Neuronal stem cell (in vitro differentiated cells): ENCODE measurements at regions not wholly inside any gene's neighbourhood (a gene's known extent, or its start where the extent isn't known, plus 50 kb on each side); places are given as distances from the start of the nearest gene placed in this dataset.
A peak's percentile ranks its signal among the peaks of the same experiment; 100 is the strongest.

Experiments used
- DNase-seq: peaks from one replicate; pipeline ENCODE4 v3.0.0-alpha.2; 2013; ENCODE audit warnings: low spot score
- H2AFZ ChIP-seq: one replicate; pipeline ENCODE4 v1.6.1; 2013; ENCODE audit warnings: mild to moderate bottlenecking, low read length, inconsistent platforms
- H2AK5ac ChIP-seq: 2 replicates; pipeline ENCODE4 v1.6.1; 2013; ENCODE audit warnings: low read depth, mild to moderate bottlenecking, inconsistent platforms, low read length, moderate library complexity, mixed read lengths
- H2BK120ac ChIP-seq: 2 replicates; pipeline ENCODE4 v1.6.1; 2013; ENCODE audit warnings: low read depth, mild to moderate bottlenecking, inconsistent platforms, low read length, moderate library complexity, mixed read lengths
- H2BK12ac ChIP-seq: one replicate; pipeline ENCODE4 v1.6.1; 2013; ENCODE audit warnings: low read length, inconsistent platforms
- H2BK15ac ChIP-seq: 2 replicates; pipeline ENCODE4 v1.6.1; 2013; ENCODE audit warnings: mild to moderate bottlenecking, low read length, inconsistent platforms, mixed read lengths
- H2BK5ac ChIP-seq: one replicate; pipeline ENCODE4 v1.6.1; 2013; ENCODE audit warnings: inconsistent platforms, mild to moderate bottlenecking, low read length, moderate library complexity
- H3K14ac ChIP-seq: one replicate; pipeline ENCODE4 v1.6.1; 2013; ENCODE audit warnings: low read length, inconsistent platforms
- H3K18ac ChIP-seq: 2 replicates; pipeline ENCODE4 v1.6.1; 2013; ENCODE audit warnings: low read length, inconsistent platforms
- H3K23ac ChIP-seq: 2 replicates; pipeline ENCODE4 v1.6.1; 2013; ENCODE audit warnings: low read depth, mild to moderate bottlenecking, mixed read lengths, low read length, inconsistent platforms; ENCODE audit not compliant: poor library complexity
- H3K27ac ChIP-seq: replicated peaks from 3 replicates; pipeline ENCODE4 v1.5.1; 2013; ENCODE audit warnings: low read length, inconsistent platforms
- H3K27me3 ChIP-seq, 3 experiments: 2 replicates each; pipeline ENCODE4 v1.6.1; 2013; ENCODE audit warnings: low read length in 3 of 3, mild to moderate bottlenecking in 2 of 3, inconsistent platforms in 1 of 3, low read depth in 1 of 3, mixed read lengths in 1 of 3, moderate library complexity in 1 of 3; ENCODE audit not compliant: control insufficient read depth in 3 of 3, insufficient read depth in 3 of 3
- H3K36me3 ChIP-seq, 2 donors: replicated peaks in 1 of 2; 2 replicates each; pipeline ENCODE4 v1.6.1; 2013; ENCODE audit warnings: low read length in 2 of 2; ENCODE audit not compliant: control insufficient read depth in 2 of 2, insufficient read depth in 2 of 2
- H3K4ac ChIP-seq: 2 replicates; pipeline ENCODE4 v1.6.1; 2013; ENCODE audit warnings: inconsistent platforms, mild to moderate bottlenecking, low read length, moderate library complexity
- H3K4me1 ChIP-seq, 2 donors: 1 replicate in 1 of 2; 2 replicates in 1 of 2; pipeline ENCODE4 v1.6.1; 2013; ENCODE audit warnings: low read length in 2 of 2, low read depth in 1 of 2; ENCODE audit not compliant: control insufficient read depth in 2 of 2, insufficient read depth in 1 of 2
- H3K4me2 ChIP-seq: one replicate; pipeline ENCODE4 v1.6.1; 2013; ENCODE audit warnings: mild to moderate bottlenecking, low read length, inconsistent platforms; ENCODE audit not compliant: insufficient read depth, poor library complexity, severe bottlenecking
- H3K4me3 ChIP-seq, 2 donors: 2 replicates each; pipeline ENCODE4 v1.5.1; 2013; ENCODE audit warnings: low read length in 2 of 2, mild to moderate bottlenecking in 2 of 2, inconsistent platforms in 1 of 2, moderate library complexity in 1 of 2
- H3K79me1 ChIP-seq: one replicate; pipeline ENCODE4 v1.6.1; 2013; ENCODE audit warnings: low read depth, mild to moderate bottlenecking, inconsistent platforms, low read length, moderate library complexity
- H3K9ac ChIP-seq: one replicate; pipeline ENCODE4 v1.6.1; 2013; ENCODE audit warnings: mild to moderate bottlenecking, low read depth, low read length, inconsistent platforms; ENCODE audit not compliant: poor library complexity
- H3K9me3 ChIP-seq, 2 donors: replicated peaks in 1 of 2; 2 replicates each; pipeline versions ENCODE3 to v1.6.1; 2013; ENCODE audit warnings: low read length in 2 of 2, mild to moderate bottlenecking in 2 of 2, inconsistent platforms in 1 of 2, low read depth in 1 of 2, mixed read lengths in 1 of 2, moderate library complexity in 1 of 2; ENCODE audit not compliant: control insufficient read depth in 2 of 2, insufficient read depth in 1 of 2
- H4K8ac ChIP-seq: one replicate; pipeline ENCODE4 v1.6.1; 2013; ENCODE audit warnings: low read depth, mild to moderate bottlenecking, inconsistent platforms, low read length, moderate library complexity
- H4K91ac ChIP-seq: one replicate; pipeline ENCODE4 v1.6.1; 2013; ENCODE audit warnings: low read length, low read depth, mild to moderate bottlenecking, inconsistent platforms; ENCODE audit not compliant: poor library complexity
- WGBS, 2 donors: extraction: QIAGEN DNeasy Blood & Tissue Kit; methylation state at CpG; one replicate each; pipeline ENCODE4 v1.1.7; 2013; ENCODE audit warnings: missing lambda C conversion rate in 2 of 2, mixed read lengths in 1 of 2; ENCODE audit not compliant: insufficient read length in 2 of 2, insufficient replicate concordance in 1 of 2; ENCODE audit errors: extremely low coverage in 2 of 2; 5-methylcytosine and 5-hydroxymethylcytosine counted together

- Histone ChIP-seq H3K4me2 (peak overlapping the region; percentile 45), H2AFZ (no peak overlapping the region), H3K23ac (no peak overlapping the region), H2BK5ac (no peak overlapping the region), H3K9ac (no peak overlapping the region), H2AK5ac (no peak overlapping the region), H3K36me3 (no peaks in the 10 kb centered on the region), H3K27me3 (peaks cover 0 to 10% (median 0%) of the 10 kb centered on the region in 3 experiments), H3K27ac (no peak overlapping the region), H3K4me1 (no peaks in the 10 kb centered on the region), H2BK12ac (no peak overlapping the region), H3K9me3 (no peaks in the 10 kb centered on the region), H3K18ac (no peak overlapping the region), H3K79me1 (no peaks in the 10 kb centered on the region), H3K4me3 (no peak overlapping the region), H4K91ac (no peak overlapping the region), H3K4ac (no peak overlapping the region), H3K14ac (no peak overlapping the region), H2BK120ac (no peak overlapping the region), H2BK15ac (no peak overlapping the region), H4K8ac (no peak overlapping the region)
- no peak for DNase-seq
- WGBS, 2 donors, result no CpG with 5 or more reads among the region's 16 CpGs
Measured at GRCh38 chr10:76631884-76632766, 1005.5 kb downstream of the KCNMA1 start.

GRCh38 chr10:76631036-76631670 is 1006.5 kb downstream of the KCNMA1 start:
- H3K27ac ChIP-seq, result no peak overlapping the region

DNA sequence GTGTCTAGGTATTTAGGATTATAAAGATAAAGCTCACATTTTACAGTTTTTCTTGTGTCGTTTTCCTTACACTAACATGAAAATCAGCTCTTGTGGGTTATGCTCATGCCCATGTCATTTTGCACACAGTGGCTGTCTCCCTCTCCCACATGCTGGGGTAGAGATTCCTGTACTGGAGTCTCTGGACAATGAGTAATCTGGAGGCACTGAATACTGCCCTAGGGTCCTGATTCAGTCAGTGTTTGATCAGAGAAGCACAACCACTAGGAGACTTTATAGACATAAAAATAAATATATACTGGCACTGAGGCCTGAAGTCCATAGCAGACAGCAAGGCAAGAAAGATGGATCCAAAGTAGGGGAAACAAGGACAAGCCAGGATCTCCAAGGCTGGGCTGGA is 1008.8 kb downstream of the KCNMA1 start:
- H2BK15ac ChIP-seq, result no peak overlapping the region
- H2AK5ac ChIP-seq, result no peak overlapping the region
- no peak overlapping the region for H4K8ac ChIP-seq
- no peak overlapping the region for H3K14ac ChIP-seq
- H4K91ac ChIP-seq, result no peak overlapping the region
- no CpG with 5 or more reads among the region's 1 CpG for WGBS, 2 donors
- H3K27ac ChIP-seq, result no peak overlapping the region
- H3K27me3 ChIP-seq, result peaks cover 0 to 10% (median 0%) of the 10 kb centered on the region in 3 experiments
- no peak overlapping the region for H3K4me3 ChIP-seq
- no peak overlapping the region for H2BK12ac ChIP-seq
- no peak overlapping the region for H2BK5ac ChIP-seq
- H3K4me1 ChIP-seq, result no peaks in the 10 kb centered on the region
- no peaks in the 10 kb centered on the region for H3K36me3 ChIP-seq
- H3K4ac ChIP-seq, result no peak overlapping the region
- H3K79me1 ChIP-seq, result no peaks in the 10 kb centered on the region
- no peak overlapping the region for H3K9ac ChIP-seq
- no peak overlapping the region for H3K23ac ChIP-seq
- no peak overlapping the region for H3K4me2 ChIP-seq
- H2AFZ ChIP-seq, result no peak overlapping the region
- H3K9me3 ChIP-seq, result no peaks in the 10 kb centered on the region
- H3K18ac ChIP-seq, result no peak overlapping the region
- no peak for DNase-seq
- H2BK120ac ChIP-seq, result no peak overlapping the region

More at GRCh38 chr10:76631036-76631670, 1006.5 kb downstream of the KCNMA1 start:
- Histone ChIP-seq H4K8ac (no peak overlapping the region), H3K4me1 (no peaks in the 10 kb centered on the region), H3K14ac (no peak overlapping the region), H3K9me3 (no peaks in the 10 kb centered on the region), H3K27me3 (peaks cover 0 to 10% (median 0%) of the 10 kb centered on the region in 3 experiments), H2BK5ac (no peak overlapping the region), H2BK12ac (no peak overlapping the region), H3K4ac (no peak overlapping the region), H3K4me3 (no peak overlapping the region), H3K9ac (no peak overlapping the region), H2AK5ac (no peak overlapping the region), H2AFZ (no peak overlapping the region), H3K23ac (no peak overlapping the region), H3K36me3 (no peaks in the 10 kb centered on the region), H3K79me1 (no peaks in the 10 kb centered on the region), H2BK15ac (no peak overlapping the region), H3K4me2 (no peak overlapping the region), H3K18ac (no peak overlapping the region), H4K91ac (no peak overlapping the region), H2BK120ac (no peak overlapping the region)
- no peak for DNase-seq
- no CpG with 5 or more reads among the region's 5 CpGs for WGBS, 2 donors

DNA sequence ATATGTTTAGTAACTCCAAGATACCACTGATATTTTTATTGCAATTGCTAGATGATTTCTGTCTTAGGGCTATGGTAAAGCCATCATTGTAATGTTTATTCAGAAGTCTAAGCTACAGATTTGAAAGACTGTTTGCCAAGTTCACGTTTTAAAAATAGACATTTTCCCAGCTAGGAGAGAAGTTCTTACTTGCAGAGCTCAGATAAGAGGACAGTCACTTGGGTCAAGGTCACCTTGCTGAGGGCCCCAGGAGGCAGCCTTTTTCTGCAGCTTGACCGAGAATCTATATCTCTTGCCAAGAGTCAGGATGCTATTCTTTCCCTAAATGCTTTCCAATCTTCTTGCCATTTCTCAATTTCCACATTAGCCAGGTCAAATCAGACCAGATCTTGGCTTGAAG is 1011.2 kb downstream of the KCNMA1 start:
- Histone ChIP-seq H2BK120ac (no peak overlapping the region), H2AK5ac (no peak overlapping the region), H3K4ac (no peak overlapping the region), H2BK15ac (no peak overlapping the region), H3K4me1 (no peaks in the 10 kb centered on the region), H3K4me2 (no peak overlapping the region), H3K9ac (no peak overlapping the region), H3K9me3 (no peaks in the 10 kb centered on the region), H3K27ac (no peak overlapping the region), H4K91ac (no peak overlapping the region), H2BK5ac (no peak overlapping the region), H3K36me3 (no peaks in the 10 kb centered on the region), H3K18ac (no peak overlapping the region), H3K23ac (no peak overlapping the region), H3K14ac (no peak overlapping the region), H2BK12ac (no peak overlapping the region), H3K27me3 (peaks cover 0 to 2% (median 0%) of the 10 kb centered on the region in 3 experiments), H3K4me3 (no peak overlapping the region), H3K79me1 (no peaks in the 10 kb centered on the region), H2AFZ (no peak overlapping the region), H4K8ac (no peak overlapping the region)
- no peak for DNase-seq
- WGBS, 2 donors, result no CpG with 5 or more reads among the region's 2 CpGs
